HUES6 (cell line): ENCODE measurements at regions not wholly inside any gene's neighbourhood (a gene's known extent, or its start where the extent isn't known, plus 50 kb on each side); places are given as distances from the start of the nearest gene placed in this dataset.

Experiments
- H3K27ac ChIP-seq: 2 replicates; pipeline ENCODE4 v1.7.0; 2013; ENCODE audit warnings: low read depth, mild to moderate bottlenecking, low read length, inconsistent platforms
- H3K27me3 ChIP-seq: 2 replicates; pipeline ENCODE4 v1.6.1; 2013; ENCODE audit warnings: low read length; ENCODE audit not compliant: control insufficient read depth, insufficient read depth
- H3K36me3 ChIP-seq: 2 replicates; pipeline ENCODE4 v1.6.1; 2013; ENCODE audit warnings: low read length; ENCODE audit not compliant: control insufficient read depth, insufficient read depth
- H3K4me1 ChIP-seq: 2 replicates; pipeline ENCODE4 v1.6.1; 2013; ENCODE audit warnings: low read length; ENCODE audit not compliant: control insufficient read depth, insufficient read depth
- H3K4me3 ChIP-seq: 2 replicates; pipeline ENCODE4 v1.5.1; 2013; ENCODE audit warnings: low read depth, low read length
- H3K9ac ChIP-seq: one replicate; pipeline ENCODE4 v1.6.1; 2013; ENCODE audit warnings: mild to moderate bottlenecking, low read length
- H3K9me3 ChIP-seq: 2 replicates; pipeline ENCODE4 v1.6.1; 2013; ENCODE audit warnings: low read depth, low read length; ENCODE audit not compliant: control insufficient read depth, insufficient read depth

DNA sequence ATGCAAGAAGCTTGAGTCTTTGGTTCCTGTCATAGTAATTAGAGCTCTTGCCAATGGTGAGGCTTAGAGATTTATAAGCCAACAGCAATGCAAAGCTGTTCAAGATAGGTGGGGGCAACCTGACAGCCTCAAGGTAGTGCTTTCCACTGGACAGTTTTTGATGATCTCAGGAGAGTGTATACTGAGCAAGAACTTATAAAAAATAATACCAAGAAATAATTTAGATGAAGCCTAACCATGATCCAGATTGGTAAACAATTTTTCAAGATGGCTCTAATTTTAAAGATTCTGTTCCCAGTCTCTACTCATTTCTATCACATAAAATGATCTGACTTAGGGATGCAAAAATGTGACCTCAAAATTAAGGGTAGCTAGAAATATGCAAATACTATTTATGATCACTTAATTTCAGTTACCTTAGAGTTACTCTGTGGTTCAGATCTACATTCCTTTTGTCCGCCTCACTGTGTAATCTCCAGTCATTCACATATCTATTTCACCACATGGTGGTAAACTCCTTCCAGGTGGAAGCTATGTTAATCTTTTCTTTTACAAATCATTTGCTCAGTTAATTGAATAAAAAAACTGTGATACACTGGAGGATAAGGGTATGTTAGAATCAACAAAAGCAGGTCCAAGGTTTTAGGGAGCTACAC lies 1228.0 kb upstream of the C9orf72 start:
- no peaks in the 10 kb centered on the region for H3K36me3 ChIP-seq
- H3K9ac ChIP-seq, result no peak overlapping the region
- H3K27ac ChIP-seq, result no peak overlapping the region
- H3K4me3 ChIP-seq, result no peak overlapping the region
- no peaks in the 10 kb centered on the region for H3K27me3 ChIP-seq
- H3K9me3 ChIP-seq, result no peaks in the 10 kb centered on the region
- peaks cover 13% of the 10 kb centered on the region; the same call in 1 of the 2 replicates for H3K4me1 ChIP-seq

DNA sequence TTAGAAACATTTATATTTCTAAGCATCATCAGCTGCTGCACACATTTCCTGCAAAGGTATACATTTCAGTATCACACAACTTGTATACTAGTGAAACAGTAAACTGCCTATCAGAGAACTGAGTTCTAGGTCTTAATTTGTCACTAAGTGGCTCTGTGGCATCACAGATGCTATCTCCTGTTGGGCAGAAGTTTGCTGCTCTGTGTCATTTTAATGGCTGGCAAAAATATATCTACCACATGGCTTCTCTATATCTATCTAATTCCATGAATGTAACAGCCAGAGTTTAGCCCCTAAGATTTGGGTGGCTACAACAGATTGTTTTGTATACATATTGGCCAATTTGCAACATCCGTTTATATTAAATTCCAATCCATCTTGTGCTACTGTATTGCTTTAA lies 1231.9 kb upstream of the C9orf72 start:
- no peak overlapping the region for H3K27ac ChIP-seq
- H3K4me3 ChIP-seq, result no peak overlapping the region
- no peaks in the 10 kb centered on the region for H3K36me3 ChIP-seq
- H3K4me1 ChIP-seq, result peaks cover 13% of the 10 kb centered on the region; the same call in 1 of the 2 replicates
- no peaks in the 10 kb centered on the region for H3K9me3 ChIP-seq
- no peak overlapping the region for H3K9ac ChIP-seq
- H3K27me3 ChIP-seq, result no peaks in the 10 kb centered on the region

DNA sequence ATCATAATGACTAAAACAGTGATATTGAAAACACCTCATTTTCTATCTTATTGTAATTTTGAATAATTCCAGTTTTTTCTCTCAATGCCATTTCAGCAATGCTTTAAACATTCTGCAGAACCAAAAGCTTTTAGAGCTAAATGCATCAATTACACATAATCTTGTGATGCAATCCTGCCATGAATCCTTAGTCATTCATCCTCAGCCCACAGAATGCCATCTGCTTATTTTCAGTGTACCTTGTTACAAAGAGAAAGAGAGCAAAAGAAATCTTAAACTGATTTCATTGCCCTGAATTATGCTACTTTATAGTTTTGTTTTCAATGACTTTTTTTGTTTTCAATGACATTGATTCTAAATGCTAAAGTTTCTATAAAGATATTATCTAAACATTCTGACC lies 1234.8 kb upstream of the C9orf72 start:
- Histone ChIP-seq H3K4me3 (no peak overlapping the region), H3K27ac (no peak overlapping the region), H3K9ac (no peak overlapping the region), H3K36me3 (no peaks in the 10 kb centered on the region), H3K27me3 (no peaks in the 10 kb centered on the region), H3K4me1 (peaks cover 9% of the 10 kb centered on the region; the same call in 1 of the 2 replicates), H3K9me3 (no peaks in the 10 kb centered on the region)

DNA sequence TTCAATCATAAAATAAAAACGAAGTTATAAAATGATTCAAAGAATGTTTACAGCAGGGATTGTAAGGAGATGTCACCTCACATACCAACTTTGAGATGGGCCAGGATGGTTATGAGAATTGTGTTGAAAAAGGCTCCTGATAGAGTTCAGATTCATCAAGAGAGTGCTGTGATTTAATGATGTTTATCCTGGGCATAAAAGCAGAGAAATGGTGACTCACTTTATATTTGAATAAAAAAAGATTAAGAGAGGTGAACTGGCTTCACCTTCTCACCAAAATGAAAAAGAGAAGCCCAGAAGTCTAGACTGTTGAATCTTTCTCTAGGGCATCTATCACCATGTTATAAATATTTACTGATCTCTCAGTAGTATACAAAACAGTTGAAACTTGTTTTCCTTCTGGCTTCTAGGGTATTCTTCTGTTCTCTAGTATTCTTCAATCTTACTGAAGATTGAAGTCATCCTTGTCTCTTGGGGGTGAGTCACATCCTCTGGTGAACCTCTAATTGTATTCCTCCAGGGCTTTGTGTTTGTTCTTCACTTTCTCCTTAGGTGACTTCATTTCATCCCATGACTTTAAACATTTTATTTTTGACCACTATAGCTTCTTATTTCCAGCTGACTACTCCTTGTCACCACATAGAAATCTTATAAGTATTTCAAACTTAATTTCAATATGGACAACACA lies 1237.3 kb upstream of the C9orf72 start:
- no peak overlapping the region for H3K27ac ChIP-seq
- H3K9me3 ChIP-seq, result no peaks in the 10 kb centered on the region
- H3K36me3 ChIP-seq, result no peaks in the 10 kb centered on the region
- no peaks in the 10 kb centered on the region for H3K27me3 ChIP-seq
- H3K9ac ChIP-seq, result no peak overlapping the region
- H3K4me1 ChIP-seq, result no peaks in the 10 kb centered on the region
- no peak overlapping the region for H3K4me3 ChIP-seq

DNA sequence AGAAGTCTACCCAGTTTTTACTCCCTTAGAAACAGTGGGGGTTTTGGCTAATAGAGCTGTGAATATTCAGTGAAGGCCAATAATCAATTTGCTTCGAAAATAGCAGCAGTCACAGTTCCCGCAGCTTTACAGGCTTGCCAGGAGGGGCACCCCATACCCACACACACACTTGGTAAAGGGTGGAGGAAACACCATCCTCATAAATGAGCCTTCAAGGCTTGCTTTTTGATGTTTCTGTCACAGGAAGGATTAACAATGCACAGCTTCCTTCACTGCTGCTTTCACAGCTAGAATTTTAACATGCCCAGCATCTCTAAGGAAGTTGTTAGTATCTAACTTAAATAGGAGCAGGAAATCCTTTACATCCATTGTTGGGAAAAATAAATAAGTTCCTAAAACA lies 1247.5 kb upstream of the C9orf72 start:
- 0 out of 2 replicates have a peak overlapping the region, but pooled peaks have one; percentile 60 for H3K27ac ChIP-seq
- H3K36me3 ChIP-seq, result no peaks in the 10 kb centered on the region
- H3K4me3 ChIP-seq, result no peak overlapping the region
- peak overlapping the region; percentile 10 for H3K9ac ChIP-seq
- H3K4me1 ChIP-seq, result peaks cover 50% of the 10 kb centered on the region
- no peaks in the 10 kb centered on the region for H3K9me3 ChIP-seq
- H3K27me3 ChIP-seq, result no peaks in the 10 kb centered on the region

DNA sequence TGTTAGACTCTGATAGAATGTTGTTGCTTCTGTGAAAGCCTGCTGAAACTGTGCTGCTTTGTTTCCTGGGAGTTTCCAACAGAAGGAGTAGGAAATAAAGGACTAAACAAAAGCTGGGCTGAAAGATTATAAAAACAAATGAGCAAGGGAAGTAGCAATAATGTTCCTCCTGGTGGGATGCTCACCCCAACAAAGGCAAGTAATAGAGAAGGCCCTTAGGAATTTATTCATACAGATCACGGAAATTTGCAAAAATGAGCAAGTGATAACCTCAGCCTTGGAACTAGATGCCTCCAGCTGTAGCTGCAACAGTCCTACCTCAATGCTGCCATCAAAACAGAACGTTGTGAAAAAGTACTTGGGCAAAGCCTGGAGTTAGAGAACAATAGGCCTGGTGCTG lies 1248.0 kb upstream of the C9orf72 start:
- Histone ChIP-seq H3K4me1 (peaks cover 51% of the 10 kb centered on the region), H3K36me3 (no peaks in the 10 kb centered on the region), H3K27me3 (no peaks in the 10 kb centered on the region), H3K4me3 (no peak overlapping the region), H3K27ac (0 out of 2 replicates have a peak overlapping the region, but pooled peaks have one; percentile 20), H3K9ac (peak overlapping the region; percentile 10), H3K9me3 (no peaks in the 10 kb centered on the region)

DNA sequence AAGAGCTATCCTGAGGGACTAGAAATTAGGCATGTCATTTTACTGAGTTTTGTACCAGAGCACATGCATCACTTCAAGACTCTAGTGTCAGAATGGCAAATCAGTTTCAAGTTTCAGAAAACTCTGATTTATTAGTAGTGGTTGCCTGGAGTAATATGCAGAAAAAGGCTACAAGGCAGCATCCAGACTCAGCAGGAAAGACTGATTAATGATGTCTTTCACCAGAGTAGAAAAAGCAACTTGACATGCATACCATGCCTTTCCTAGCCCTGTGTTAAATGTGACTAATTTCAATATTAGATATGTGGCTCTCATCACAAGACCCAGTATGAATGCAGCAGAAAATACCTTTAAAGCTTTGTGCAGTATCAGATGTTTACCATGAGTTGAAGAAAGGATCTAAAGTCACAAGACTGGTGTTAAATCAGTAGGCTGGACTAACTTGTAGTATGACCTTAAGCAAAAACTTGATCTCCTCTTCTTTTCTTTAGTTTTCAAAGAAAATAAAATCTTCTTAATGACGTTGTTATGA lies 1251.2 kb upstream of the C9orf72 start:
- no peaks in the 10 kb centered on the region for H3K27me3 ChIP-seq
- no peak overlapping the region for H3K27ac ChIP-seq

DNA sequence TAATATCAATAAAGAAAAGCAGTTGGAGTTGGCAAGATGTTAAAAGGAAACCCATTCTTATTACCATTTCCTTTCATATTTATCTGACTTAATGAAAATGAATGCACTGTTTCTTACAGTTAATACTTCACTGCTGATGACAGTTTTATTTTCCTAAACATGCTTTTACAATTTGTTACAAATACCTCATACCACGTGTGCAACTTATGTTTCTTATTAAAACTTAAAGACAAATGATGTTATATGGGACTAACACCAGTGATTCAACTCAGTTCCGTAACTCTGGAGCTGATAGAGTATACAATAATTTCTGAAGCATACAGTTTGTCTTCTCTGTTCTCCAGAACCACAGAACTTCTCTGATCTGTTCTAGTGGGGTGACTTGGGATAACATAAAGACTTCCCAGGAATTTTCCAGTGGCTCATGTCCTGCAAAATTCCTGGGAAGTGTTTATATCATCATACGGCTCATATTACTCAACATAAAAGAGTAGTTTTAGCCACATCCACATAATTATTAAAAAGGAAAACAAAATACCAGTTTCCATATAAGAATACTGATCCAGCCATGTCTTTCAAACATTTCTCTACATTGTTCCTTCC lies 1259.0 kb upstream of the C9orf72 start:
- no peak overlapping the region for H3K4me3 ChIP-seq
- H3K9ac ChIP-seq, result no peak overlapping the region
- no peak overlapping the region for H3K27ac ChIP-seq
- H3K9me3 ChIP-seq, result no peaks in the 10 kb centered on the region
- H3K27me3 ChIP-seq, result no peaks in the 10 kb centered on the region
- H3K4me1 ChIP-seq, result no peaks in the 10 kb centered on the region
- no peaks in the 10 kb centered on the region for H3K36me3 ChIP-seq

More for the DNA sequence above, 1251.2 kb upstream of the C9orf72 start:
- no peaks in the 10 kb centered on the region for H3K36me3 ChIP-seq
- H3K9ac ChIP-seq, result no peak overlapping the region
- H3K9me3 ChIP-seq, result no peaks in the 10 kb centered on the region
- peaks cover 47% of the 10 kb centered on the region for H3K4me1 ChIP-seq
- H3K4me3 ChIP-seq, result no peak overlapping the region

DNA sequence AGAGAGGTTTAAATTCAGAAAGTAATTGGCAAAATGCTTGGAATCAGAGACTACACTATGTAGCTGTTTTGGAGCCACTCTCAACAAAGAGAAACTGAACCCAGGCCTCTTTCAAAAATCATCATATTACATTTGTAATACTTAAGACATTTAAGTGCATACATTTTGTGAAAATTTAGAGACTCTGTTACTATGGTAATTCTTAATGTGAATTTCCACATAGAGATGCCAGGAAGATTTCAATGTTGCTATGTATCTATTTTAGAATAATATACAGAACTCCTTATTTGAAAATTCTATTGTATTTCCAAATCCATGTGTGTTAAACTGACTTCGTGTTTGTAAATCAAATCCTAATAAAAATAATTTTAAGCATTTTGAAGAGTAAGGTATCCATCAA lies 1260.9 kb upstream of the C9orf72 start:
- Histone ChIP-seq H3K4me3 (no peak overlapping the region), H3K9me3 (peaks cover 5% of the 10 kb centered on the region; the same call in 1 of the 2 replicates), H3K9ac (no peak overlapping the region), H3K27ac (no peak overlapping the region), H3K27me3 (no peaks in the 10 kb centered on the region), H3K36me3 (no peaks in the 10 kb centered on the region), H3K4me1 (no peaks in the 10 kb centered on the region)

DNA sequence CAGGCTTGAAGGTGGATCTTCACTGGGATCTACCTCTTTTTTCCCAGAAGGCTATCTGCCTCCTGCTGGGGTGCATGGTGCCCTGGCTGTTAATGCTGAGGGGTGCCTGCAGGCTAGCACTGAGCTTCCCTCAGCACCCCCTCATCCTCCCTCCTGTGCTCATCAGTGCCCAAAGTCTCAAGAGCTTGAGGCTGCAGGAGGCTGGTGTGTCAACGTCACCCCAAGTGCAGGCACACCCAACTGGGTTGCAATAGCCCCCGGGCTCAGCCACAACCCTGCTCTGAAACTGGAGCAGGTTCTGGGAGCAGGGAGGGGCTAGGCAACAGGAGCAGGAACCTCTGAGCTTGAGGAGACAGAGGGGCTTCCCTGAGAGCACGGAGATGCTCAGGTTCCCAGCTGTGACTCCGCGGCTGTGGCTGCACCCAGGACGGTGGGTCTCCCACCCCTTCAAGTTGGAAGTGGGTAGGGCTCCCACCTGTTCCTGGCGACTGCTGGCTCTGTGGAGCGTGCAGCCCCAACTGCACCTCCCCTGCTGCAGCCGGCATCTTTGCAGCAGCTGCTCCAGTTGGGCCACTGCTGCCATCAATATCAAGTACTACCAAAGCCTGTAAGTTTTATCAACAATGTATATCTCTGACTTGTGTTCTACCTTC lies 1266.6 kb upstream of the C9orf72 start:
- Histone ChIP-seq H3K9ac (no peak overlapping the region), H3K36me3 (no peaks in the 10 kb centered on the region), H3K9me3 (peaks cover 13% of the 10 kb centered on the region; the same call in 1 of the 2 replicates), H3K27me3 (no peaks in the 10 kb centered on the region), H3K4me3 (no peak overlapping the region), H3K4me1 (no peaks in the 10 kb centered on the region), H3K27ac (no peak overlapping the region)
